HepG2 (cell line): ENCODE measurements at regions not wholly inside any gene's neighbourhood (a gene's known extent, or its start where the extent isn't known, plus 50 kb on each side); places are given as distances from the start of the nearest gene placed in this dataset.

ENCODE experiments used
- CBFB ChIP-seq: sonication (generic); formaldehyde crosslinking; IDR thresholded peaks from 2 replicates; pipeline ENCODE4 v1.4.0; 2020; ENCODE audit warnings: missing genetic modification reagents
- EP300 ChIP-seq, 3 experiments: sonication (generic) in 1 of 3; formaldehyde crosslinking in 1 of 3; IDR thresholded peaks; 2 replicates each; pipeline versions ENCODE4 v1.5.1 to v1.6.1; 2011 to 2020; ENCODE audit warnings: low read depth in 2 of 3, low read length in 2 of 3, borderline replicate concordance in 1 of 3, improper control_type of control experiment in 1 of 3, mild to moderate bottlenecking in 1 of 3, missing genetic modification reagents in 1 of 3, moderate library complexity in 1 of 3

GRCh38 chr7:125409921-125410320 lies 480.3 kb upstream of the POT1 start:
- no peak for TF ChIP-seq EP300 (IDR thresholded peaks at IDR 0.05; ENCODE audit: low read depth in 2 of 2, low read length in 2 of 2)
- no peak for TF ChIP-seq EP300 (CRISPR knock-in tag; IDR thresholded peaks at IDR 0.05; ENCODE audit: borderline replicate concordance)
- no peak for TF ChIP-seq CBFB (CRISPR knock-in tag)
